ENCODE measurements at regions not wholly inside any gene's neighbourhood (a gene's known extent, or its start where the extent isn't known, plus 50 kb on each side); places are given as distances from the start of the nearest gene placed in this dataset.

DNA sequence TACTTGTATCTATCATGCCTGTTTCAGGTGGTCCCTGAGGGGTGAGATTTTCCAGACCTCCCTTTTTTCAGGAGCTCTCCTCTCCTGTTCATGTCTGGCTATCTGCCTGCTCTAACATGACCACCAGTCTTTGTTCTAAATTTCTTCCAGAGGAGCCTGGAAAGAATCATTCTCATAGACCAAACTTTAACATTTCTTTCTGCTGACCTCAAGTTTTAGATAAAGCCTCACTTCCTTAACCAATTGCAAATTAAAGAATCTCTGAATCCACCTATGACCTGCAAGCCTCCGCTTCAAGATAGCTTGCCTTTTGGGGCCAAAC is 97.6 kb downstream of the TEX51 start:
- Histone ChIP-seq H3K9me3 (no peaks in the 10 kb centered on the region), H3K27ac (no peak overlapping the region), H3K36me3 (no peaks in the 10 kb centered on the region), H3K27me3 (peaks cover 8% of the 10 kb centered on the region), H3K4me3 (no peak overlapping the region), H3K4me1 (no peaks in the 10 kb centered on the region)
- 69 to 100% methylated on average over 1 of the region's 1 CpG for WGBS, 2 donors (ENCODE audit: low coverage in 1 of 2)
- TF ChIP-seq POLR2AphosphoS5 (IDR thresholded peaks at IDR 0.05), result no peak
- no peak for TF ChIP-seq EP300 (IDR thresholded peaks at IDR 0.05)
- no peak for TF ChIP-seq POLR2A (IDR thresholded peaks at IDR 0.05)
- no peak for TF ChIP-seq CTCF (IDR thresholded peaks at IDR 0.05)
- ATAC-seq, result no peak
